MM.1S (cell line): ENCODE measurements at regions not wholly inside any gene's neighbourhood (a gene's known extent, or its start where the extent isn't known, plus 50 kb on each side); places are given as distances from the start of the nearest gene placed in this dataset.

ENCODE experiments used
- DNase-seq: peaks from one replicate; pipeline ENCODE4 v3.0.0-alpha.2; 2015
- H2AFZ ChIP-seq: fragments of 300-600 bp; sonication (generic); 2 replicates; pipeline ENCODE4 v1.6.0; 2016; ENCODE audit warnings: antibody characterized with exemption, low read length
- H3F3A ChIP-seq: fragments of 300-600 bp; sonication (generic); 2 replicates; pipeline ENCODE4 v1.6.1; 2016; ENCODE audit warnings: mild to moderate bottlenecking, antibody characterized with exemption, low read length, moderate library complexity, mixed read lengths; ENCODE audit not compliant: insufficient read depth
- H3K27ac ChIP-seq: fragments of 300-600 bp; sonication (generic); 2 replicates; pipeline ENCODE4 v1.5.1; 2016; ENCODE audit warnings: mild to moderate bottlenecking, low read length
- H3K27me3 ChIP-seq: fragments of 300-600 bp; sonication (generic); replicated peaks from 2 replicates; pipeline ENCODE4 v1.6.0; 2016; ENCODE audit warnings: low read length; ENCODE audit not compliant: insufficient read depth
- H3K36me3 ChIP-seq: fragments of 300-600 bp; sonication (generic); replicated peaks from 2 replicates; pipeline ENCODE4 v1.6.1; 2016; ENCODE audit warnings: mild to moderate bottlenecking, low read length, mixed read lengths; ENCODE audit not compliant: insufficient read depth
- H3K4me1 ChIP-seq: fragments of 300-600 bp; sonication (generic); 2 replicates; pipeline ENCODE4 v1.6.1; 2016; ENCODE audit warnings: low read length, mixed read lengths
- H3K4me2 ChIP-seq: fragments of 300-600 bp; sonication (generic); 2 replicates; pipeline ENCODE4 v1.6.0; 2016; ENCODE audit warnings: low read depth, low read length
- H3K4me3 ChIP-seq: fragments of 300-600 bp; sonication (generic); 2 replicates; pipeline ENCODE4 v1.5.1; 2016; ENCODE audit warnings: low read length, mixed read lengths
- H3K79me2 ChIP-seq: fragments of 300-600 bp; sonication (generic); 2 replicates; pipeline ENCODE4 v1.6.1; 2016; ENCODE audit warnings: mixed run types, low read length, mixed read lengths
- H3K9ac ChIP-seq: fragments of 300-600 bp; sonication (generic); 2 replicates; pipeline ENCODE4 v1.6.1; 2016; ENCODE audit warnings: low read length, mixed read lengths
- H3K9me2 ChIP-seq: fragments of 300-600 bp; sonication (generic); replicated peaks from 2 replicates; pipeline ENCODE4 v1.6.1; 2016; ENCODE audit warnings: mild to moderate bottlenecking, low read length, mixed read lengths; ENCODE audit not compliant: insufficient read depth
- H3K9me3 ChIP-seq: fragments of 300-600 bp; sonication (generic); replicated peaks from 2 replicates; pipeline ENCODE4 v1.6.1; 2016; ENCODE audit warnings: mild to moderate bottlenecking, low read length, mixed read lengths; ENCODE audit not compliant: insufficient read depth
- H4K20me1 ChIP-seq: fragments of 300-600 bp; sonication (generic); 2 replicates; pipeline ENCODE4 v1.6.1; 2016; ENCODE audit warnings: mild to moderate bottlenecking, low read length, moderate library complexity, mixed read lengths; ENCODE audit not compliant: insufficient read depth
- EZH2 ChIP-seq: fragments of 300-600 bp; sonication (generic); optimal IDR thresholded peaks from 2 replicates; pipeline ENCODE3; 2017; ENCODE audit warnings: low read depth, mild to moderate bottlenecking, antibody characterized with exemption, low read length, mixed read lengths
- EZH2phosphoT487 ChIP-seq: fragments of 300-600 bp; sonication (generic); IDR thresholded peaks from 2 replicates; pipeline ENCODE4 v1.6.1; 2018; ENCODE audit warnings: antibody characterized with exemption, low read length
- TF ChIP-seq, protein P1 (sequence below): fragments of 300-600 bp; sonication (generic); IDR thresholded peaks from 2 replicates; pipeline ENCODE4 v1.5.1; 2016; ENCODE audit warnings: antibody characterized with exemption, low read length, mixed read lengths

- Histone ChIP-seq H3K27me3 (no peaks in the 10 kb centered on the region), H3K4me3 (no peak overlapping the region), H4K20me1 (no peaks in the 10 kb centered on the region), H3K27ac (no peak overlapping the region), H3K4me2 (no peak overlapping the region), H3K9ac (no peak overlapping the region), H3F3A (no peaks in the 10 kb centered on the region), H3K36me3 (no peaks in the 10 kb centered on the region), H3K9me2 (no peaks in the 10 kb centered on the region), H3K79me2 (no peaks in the 10 kb centered on the region), H2AFZ (no peak overlapping the region), H3K9me3 (no peaks in the 10 kb centered on the region), H3K4me1 (no peaks in the 10 kb centered on the region)
- no peak for TF ChIP-seq EZH2
- TF ChIP-seq, protein P1, sequence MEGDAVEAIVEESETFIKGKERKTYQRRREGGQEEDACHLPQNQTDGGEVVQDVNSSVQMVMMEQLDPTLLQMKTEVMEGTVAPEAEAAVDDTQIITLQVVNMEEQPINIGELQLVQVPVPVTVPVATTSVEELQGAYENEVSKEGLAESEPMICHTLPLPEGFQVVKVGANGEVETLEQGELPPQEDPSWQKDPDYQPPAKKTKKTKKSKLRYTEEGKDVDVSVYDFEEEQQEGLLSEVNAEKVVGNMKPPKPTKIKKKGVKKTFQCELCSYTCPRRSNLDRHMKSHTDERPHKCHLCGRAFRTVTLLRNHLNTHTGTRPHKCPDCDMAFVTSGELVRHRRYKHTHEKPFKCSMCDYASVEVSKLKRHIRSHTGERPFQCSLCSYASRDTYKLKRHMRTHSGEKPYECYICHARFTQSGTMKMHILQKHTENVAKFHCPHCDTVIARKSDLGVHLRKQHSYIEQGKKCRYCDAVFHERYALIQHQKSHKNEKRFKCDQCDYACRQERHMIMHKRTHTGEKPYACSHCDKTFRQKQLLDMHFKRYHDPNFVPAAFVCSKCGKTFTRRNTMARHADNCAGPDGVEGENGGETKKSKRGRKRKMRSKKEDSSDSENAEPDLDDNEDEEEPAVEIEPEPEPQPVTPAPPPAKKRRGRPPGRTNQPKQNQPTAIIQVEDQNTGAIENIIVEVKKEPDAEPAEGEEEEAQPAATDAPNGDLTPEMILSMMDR = no peak
- TF ChIP-seq EZH2phosphoT487 = no peak
- no peak for DNase-seq
Measured at GRCh38 chr10:130992802-130993523, 318.6 kb downstream of the TCERG1L start.

DNA sequence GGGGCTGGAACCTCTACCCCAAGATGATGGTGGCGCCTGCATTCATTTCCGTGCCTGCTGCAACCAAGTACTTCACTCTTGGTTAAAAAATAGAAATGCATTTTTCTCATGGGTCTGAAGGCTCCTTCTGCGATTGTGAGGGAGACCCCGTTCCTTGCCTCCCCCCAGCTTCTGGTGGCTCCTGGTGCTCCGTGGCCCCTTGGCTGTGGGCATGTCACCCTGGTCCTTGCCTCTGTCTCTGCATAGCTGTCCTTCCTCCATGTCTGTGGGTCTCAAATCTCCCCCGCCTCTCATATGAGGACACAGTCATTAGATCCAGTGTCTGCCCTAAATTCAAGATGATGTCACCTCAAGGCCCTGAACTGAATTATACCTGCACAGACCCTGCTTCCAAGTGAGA is 317.9 kb downstream of the TCERG1L start:
- no peak overlapping the region for H3K27ac ChIP-seq
- no peak overlapping the region for H3K4me3 ChIP-seq
- H3K4me2 ChIP-seq = no peak overlapping the region
- no peak overlapping the region for H2AFZ ChIP-seq
- H3F3A ChIP-seq = no peaks in the 10 kb centered on the region
- no peaks in the 10 kb centered on the region for H3K27me3 ChIP-seq
- no peak for DNase-seq
- no peaks in the 10 kb centered on the region for H3K9me2 ChIP-seq
- H3K36me3 ChIP-seq = no peaks in the 10 kb centered on the region
- TF ChIP-seq, protein P1 = no peak
- TF ChIP-seq EZH2 (no peak), EZH2phosphoT487 (no peak)
- H3K9ac ChIP-seq = no peak overlapping the region
- H3K79me2 ChIP-seq = no peaks in the 10 kb centered on the region
- no peaks in the 10 kb centered on the region for H3K4me1 ChIP-seq
- no peaks in the 10 kb centered on the region for H4K20me1 ChIP-seq
- H3K9me3 ChIP-seq = no peaks in the 10 kb centered on the region

- Histone ChIP-seq H3K36me3 (no peaks in the 10 kb centered on the region), H3K4me1 (no peaks in the 10 kb centered on the region), H2AFZ (no peak overlapping the region), H3K9ac (no peak overlapping the region), H3K27ac (no peak overlapping the region), H3K9me2 (no peaks in the 10 kb centered on the region), H3K4me2 (no peak overlapping the region), H3K27me3 (no peaks in the 10 kb centered on the region), H3K79me2 (no peaks in the 10 kb centered on the region), H3F3A (no peaks in the 10 kb centered on the region), H4K20me1 (no peaks in the 10 kb centered on the region), H3K9me3 (no peaks in the 10 kb centered on the region), H3K4me3 (no peak overlapping the region)
- DNase-seq = no peak
- TF ChIP-seq, protein P1 = no peak
- no peak for TF ChIP-seq EZH2phosphoT487
- no peak for TF ChIP-seq EZH2
Measured at GRCh38 chr10:130994191-130994590, 317.3 kb downstream of the TCERG1L start.
